ENCODE measurements at regions not wholly inside any gene's neighbourhood (a gene's known extent, or its start where the extent isn't known, plus 50 kb on each side); places are given as distances from the start of the nearest gene placed in this dataset.
"Not testable (repeated sequence)": the region's sequence is repeated elsewhere in the genome, so short reads cannot be mapped to it uniquely, and the experiment has no call there.

DNA sequence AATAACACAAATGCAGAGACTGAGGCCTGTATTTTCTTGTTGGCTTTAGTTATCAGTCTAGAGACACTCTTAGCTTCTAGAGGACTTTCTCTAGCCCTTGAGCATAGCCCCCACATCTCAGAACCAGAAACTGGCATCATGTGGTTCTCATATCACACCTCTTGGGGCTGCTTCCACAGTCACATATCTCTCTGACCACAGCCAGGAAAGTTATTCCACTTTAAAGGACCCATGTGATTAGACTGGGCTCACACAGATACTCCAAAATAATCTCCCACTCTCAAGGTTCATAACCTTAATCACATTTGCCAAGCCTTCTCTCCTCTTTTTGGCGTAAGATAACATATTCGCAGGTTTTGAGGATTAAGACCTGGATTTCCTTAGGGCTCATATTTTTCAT is 846.9 kb upstream of the MIR17HG start:
- Histone ChIP-seq H3K4me1 (peaks cover 0 to 3% (median 0%) of the 10 kb centered on the region in 4 donors), H3K4me3 (no peak overlapping the region), H3K36me3 (no peaks in the 10 kb centered on the region), H3K27ac (no peak overlapping the region), H3K27me3 (no peaks in the 10 kb centered on the region), H3K9me3 (no peaks in the 10 kb centered on the region)
- DNase-seq, result no peak
- no peak for TF ChIP-seq POLR2A (IDR thresholded peaks at IDR 0.05)
- no peak for TF ChIP-seq EP300 (IDR thresholded peaks at IDR 0.05)
- TF ChIP-seq CTCF (IDR thresholded peaks at IDR 0.05), result no peak
- no peak for TF ChIP-seq POLR2AphosphoS5 (IDR thresholded peaks at IDR 0.05)
- WGBS, 2 donors, result 49 to 79% methylated on average over 2 of the region's 2 CpGs
- intact Hi-C loops (cut with DNase I), result no loop called here

DNA sequence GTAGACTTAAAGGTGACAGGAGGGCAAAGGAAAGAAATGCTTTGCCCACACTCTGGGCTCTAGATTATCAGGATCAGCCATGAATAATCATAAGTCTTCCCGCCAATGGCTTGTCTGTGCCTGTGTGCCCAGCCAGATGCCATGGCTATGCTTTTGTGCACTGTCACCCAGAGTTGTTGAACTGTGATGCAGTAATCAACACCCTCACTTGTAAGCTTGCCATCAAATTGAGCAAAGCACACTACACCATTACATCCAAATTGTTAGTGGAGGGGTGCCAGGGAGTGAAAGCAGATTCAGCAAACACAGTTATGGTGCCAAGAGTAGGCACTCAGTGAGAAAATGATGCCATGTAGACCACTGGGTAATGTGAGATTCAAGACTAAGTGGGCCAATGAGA is 845.3 kb upstream of the MIR17HG start:
- peaks cover 0 to 3% (median 0%) of the 10 kb centered on the region in 4 donors for H3K4me1 ChIP-seq
- WGBS, 2 donors, result 94 to 100% methylated on average over 1 of the region's 1 CpG
- no peak for TF ChIP-seq CTCF (IDR thresholded peaks at IDR 0.05)
- no peak for TF ChIP-seq EP300 (IDR thresholded peaks at IDR 0.05)
- TF ChIP-seq POLR2AphosphoS5 (IDR thresholded peaks at IDR 0.05), result no peak
- TF ChIP-seq POLR2A (IDR thresholded peaks at IDR 0.05), result no peak
- H3K36me3 ChIP-seq, result no peaks in the 10 kb centered on the region
- intact Hi-C loops (cut with DNase I), result no loop called here
- DNase-seq, result no peak
- no peaks in the 10 kb centered on the region for H3K27me3 ChIP-seq
- H3K27ac ChIP-seq, result no peak overlapping the region
- no peak overlapping the region for H3K4me3 ChIP-seq
- H3K9me3 ChIP-seq, result no peaks in the 10 kb centered on the region

GRCh38 chr13:90502762-90503161 is 844.7 kb upstream of the MIR17HG start:
- Histone ChIP-seq H3K4me1 (peaks cover 0 to 3% (median 0%) of the 10 kb centered on the region in 4 donors), H3K9me3 (no peaks in the 10 kb centered on the region), H3K27me3 (no peaks in the 10 kb centered on the region), H3K4me3 (no peak overlapping the region), H3K36me3 (no peaks in the 10 kb centered on the region), H3K27ac (no peak overlapping the region)
- WGBS, 2 donors, result 31 to 56% methylated on average over 2 of the region's 2 CpGs
- DNase-seq, result no peak
- intact Hi-C loops (cut with DNase I), result no loop called here
- TF ChIP-seq POLR2A (IDR thresholded peaks at IDR 0.05), result no peak

- no peak for DNase-seq
- Histone ChIP-seq H3K4me3 (no peak overlapping the region), H3K36me3 (no peaks in the 10 kb centered on the region), H3K27me3 (no peaks in the 10 kb centered on the region), H3K4me1 (no peaks in the 10 kb centered on the region), H3K9me3 (no peaks in the 10 kb centered on the region), H3K27ac (no peak overlapping the region)
- no peak for TF ChIP-seq POLR2AphosphoS5 (IDR thresholded peaks at IDR 0.05)
- TF ChIP-seq POLR2A (IDR thresholded peaks at IDR 0.05), result no peak
- no peak for TF ChIP-seq EP300 (IDR thresholded peaks at IDR 0.05)
- TF ChIP-seq CTCF (IDR thresholded peaks at IDR 0.05), result no peak
- intact Hi-C loops (cut with DNase I), result no loop called here
- 82 to 84% methylated on average over 2 of the region's 2 CpGs for WGBS, 2 donors
Measured at GRCh38 chr13:90510319-90510718, 837.2 kb upstream of the MIR17HG start.

DNA sequence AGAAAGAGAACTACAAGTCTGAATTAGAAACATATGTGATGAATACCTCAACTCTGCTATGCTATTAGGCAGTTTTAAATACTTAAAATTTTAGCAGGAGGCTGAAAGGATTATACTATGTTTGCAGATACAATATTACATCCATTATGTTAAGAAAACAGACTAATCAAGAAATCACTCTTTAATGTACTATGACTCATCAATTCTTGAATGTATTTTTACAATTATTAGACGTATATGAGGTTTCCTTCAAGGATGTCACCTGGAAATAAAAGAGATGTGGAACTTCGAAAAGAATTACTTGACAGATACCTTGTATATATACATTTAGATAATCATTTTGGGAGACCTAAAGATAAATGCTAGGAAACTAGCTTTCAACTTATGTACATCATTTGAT is 835.6 kb upstream of the MIR17HG start:
- 51 to 74% methylated on average over 2 of the region's 2 CpGs for WGBS, 2 donors
- no peaks in the 10 kb centered on the region for H3K4me1 ChIP-seq
- TF ChIP-seq CTCF (IDR thresholded peaks at IDR 0.05) (no peak), EP300 (IDR thresholded peaks at IDR 0.05) (no peak), POLR2A (IDR thresholded peaks at IDR 0.05) (no peak), POLR2AphosphoS5 (IDR thresholded peaks at IDR 0.05) (no peak)
- H3K36me3 ChIP-seq, result no peaks in the 10 kb centered on the region
- no peaks in the 10 kb centered on the region for H3K27me3 ChIP-seq
- H3K9me3 ChIP-seq, result no peaks in the 10 kb centered on the region
- intact Hi-C loops (cut with DNase I), result no loop called here
- H3K27ac ChIP-seq, result no peak overlapping the region
- no peak overlapping the region for H3K4me3 ChIP-seq
- DNase-seq, result no peak

GRCh38 chr13:90514712-90515111 is 832.8 kb upstream of the MIR17HG start:
- DNase-seq; H3K4me1 ChIP-seq; H3K36me3 ChIP-seq; H3K9me3 ChIP-seq; H3K27me3 ChIP-seq; intact Hi-C loops (cut with DNase I); H3K4me3 ChIP-seq; H3K27ac ChIP-seq: not testable (repeated sequence)
- 94 to 95% methylated on average over 12 of the region's 12 CpGs for WGBS, 2 donors

All from sigmoid colon (tissue), 6 donors.